Lower lobe of right lung (tissue), 2 donors: ENCODE measurements at regions not wholly inside any gene's neighbourhood (a gene's known extent, or its start where the extent isn't known, plus 50 kb on each side); places are given as distances from the start of the nearest gene placed in this dataset.

ENCODE experiments used
- ATAC-seq, 2 donors: fragments of 200-7000 bp; cut with Tn5 transposase; one replicate each; pipeline ENCODE4 v1.9.1; 2020 to 2022; ENCODE audit warnings: mild to moderate bottlenecking in 2 of 2, moderate library complexity in 2 of 2
- DNase-seq: peaks from one replicate; pipeline ENCODE4 v3.0.0-alpha.2; 2020
- H3K27ac ChIP-seq: fragments of 200-600 bp; one replicate; pipeline ENCODE4 v1.8.0; 2022
- H3K27me3 ChIP-seq: fragments of 200-600 bp; one replicate; pipeline ENCODE4 v1.8.0; 2022; ENCODE audit warnings: low read depth
- H3K36me3 ChIP-seq: fragments of 200-600 bp; one replicate; pipeline ENCODE4 v1.8.0; 2022; ENCODE audit warnings: mild to moderate bottlenecking
- H3K4me1 ChIP-seq: fragments of 200-600 bp; one replicate; pipeline ENCODE4 v1.8.0; 2022
- H3K4me3 ChIP-seq: fragments of 200-600 bp; one replicate; pipeline ENCODE4 v1.8.0; 2022; ENCODE audit warnings: mild to moderate bottlenecking
- H3K9me3 ChIP-seq: fragments of 200-600 bp; one replicate; pipeline ENCODE4 v1.8.0; 2022
- intact Hi-C: fragments of 100-400 bp; cut with DNase I; formaldehyde crosslinking; loops from one replicate; pipeline ENCODE4 v1.11.0; 2022
- TF ChIP-seq, protein P1 (sequence below): fragments of 200-600 bp; IDR thresholded peaks from one replicate; pipeline ENCODE4 v1.8.0; 2022; ENCODE audit warnings: antibody characterized with exemption, mild to moderate bottlenecking
- donor health status: DM: no; HTN: yes; CAD: no; lungs with severe emphysema.

DNA sequence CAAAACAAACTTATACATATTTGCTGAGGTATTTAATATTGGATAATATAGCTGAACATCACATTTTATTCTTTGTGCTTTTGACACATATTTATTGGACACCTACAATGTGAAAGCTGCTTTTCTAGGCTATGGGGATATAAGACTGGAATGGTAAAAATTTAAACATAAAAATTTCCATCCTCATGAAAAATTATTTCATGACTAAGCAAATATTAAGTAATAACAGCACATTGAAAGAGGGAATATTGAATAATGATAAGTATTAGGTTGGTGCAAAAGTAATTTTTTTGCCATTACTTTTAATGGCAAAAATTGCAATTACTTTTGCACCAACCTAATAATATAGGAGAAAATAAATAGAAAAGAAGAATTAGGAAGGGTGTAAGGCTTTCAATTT lies 972.5 kb upstream of the CDH8 start:
- intact Hi-C loops = no loop called here
- no peaks in the 10 kb centered on the region for H3K36me3 ChIP-seq
- no peaks in the 10 kb centered on the region for H3K4me1 ChIP-seq
- H3K9me3 ChIP-seq = no peaks in the 10 kb centered on the region
- H3K27ac ChIP-seq = no peak overlapping the region
- ATAC-seq = no peak
- TF ChIP-seq, protein P1, sequence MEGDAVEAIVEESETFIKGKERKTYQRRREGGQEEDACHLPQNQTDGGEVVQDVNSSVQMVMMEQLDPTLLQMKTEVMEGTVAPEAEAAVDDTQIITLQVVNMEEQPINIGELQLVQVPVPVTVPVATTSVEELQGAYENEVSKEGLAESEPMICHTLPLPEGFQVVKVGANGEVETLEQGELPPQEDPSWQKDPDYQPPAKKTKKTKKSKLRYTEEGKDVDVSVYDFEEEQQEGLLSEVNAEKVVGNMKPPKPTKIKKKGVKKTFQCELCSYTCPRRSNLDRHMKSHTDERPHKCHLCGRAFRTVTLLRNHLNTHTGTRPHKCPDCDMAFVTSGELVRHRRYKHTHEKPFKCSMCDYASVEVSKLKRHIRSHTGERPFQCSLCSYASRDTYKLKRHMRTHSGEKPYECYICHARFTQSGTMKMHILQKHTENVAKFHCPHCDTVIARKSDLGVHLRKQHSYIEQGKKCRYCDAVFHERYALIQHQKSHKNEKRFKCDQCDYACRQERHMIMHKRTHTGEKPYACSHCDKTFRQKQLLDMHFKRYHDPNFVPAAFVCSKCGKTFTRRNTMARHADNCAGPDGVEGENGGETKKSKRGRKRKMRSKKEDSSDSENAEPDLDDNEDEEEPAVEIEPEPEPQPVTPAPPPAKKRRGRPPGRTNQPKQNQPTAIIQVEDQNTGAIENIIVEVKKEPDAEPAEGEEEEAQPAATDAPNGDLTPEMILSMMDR = no peak
- H3K4me3 ChIP-seq = no peak overlapping the region
- H3K27me3 ChIP-seq = no peaks in the 10 kb centered on the region
- DNase-seq = no peak

DNA sequence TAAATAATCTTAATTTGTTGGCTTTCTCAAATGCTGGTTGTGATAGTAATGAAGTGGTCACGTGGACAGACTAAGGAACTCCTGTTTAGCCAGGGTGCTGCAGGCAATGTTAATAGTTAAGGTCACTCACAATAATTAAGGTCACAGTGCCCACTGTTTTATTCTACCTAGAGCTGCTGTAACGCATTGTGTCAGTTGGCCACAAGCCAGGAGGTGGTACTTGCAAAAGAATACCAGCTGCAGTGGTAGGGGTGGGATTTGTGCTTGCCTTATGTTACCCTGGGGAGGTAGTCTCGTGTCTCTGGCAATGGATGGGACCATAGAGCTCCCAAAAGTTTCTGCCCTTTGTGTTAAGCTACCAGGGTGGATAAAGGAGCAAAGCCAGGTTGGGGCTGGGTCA lies 969.1 kb upstream of the CDH8 start:
- Histone ChIP-seq H3K36me3 (no peaks in the 10 kb centered on the region), H3K9me3 (no peaks in the 10 kb centered on the region), H3K27me3 (no peaks in the 10 kb centered on the region), H3K27ac (no peak overlapping the region), H3K4me3 (no peak overlapping the region), H3K4me1 (no peaks in the 10 kb centered on the region)
- intact Hi-C loops = no loop called here
- ATAC-seq (no peak), DNase-seq (no peak)
- TF ChIP-seq, protein P1 = no peak

DNA sequence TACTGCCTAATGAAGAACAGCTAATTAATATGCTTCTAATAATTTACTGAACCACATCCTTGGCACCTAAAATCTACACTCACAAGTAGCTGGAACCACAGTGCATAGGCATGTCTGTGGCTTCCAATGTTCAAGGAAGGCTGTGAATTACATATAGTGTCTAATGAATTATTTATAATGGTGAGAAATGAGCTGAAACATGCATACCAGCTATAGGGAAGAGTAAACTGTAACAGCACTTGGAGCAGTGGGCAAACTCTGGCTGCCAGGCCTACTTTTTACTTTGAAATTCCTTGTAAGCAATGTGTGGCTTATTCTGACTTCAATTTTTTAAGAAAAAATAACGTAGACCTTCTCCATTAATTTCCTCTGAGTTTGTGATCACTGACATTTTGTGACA lies 953.2 kb upstream of the CDH8 start:
- H3K27ac ChIP-seq = no peak overlapping the region
- no peaks in the 10 kb centered on the region for H3K27me3 ChIP-seq
- H3K4me3 ChIP-seq = no peak overlapping the region
- ATAC-seq = no peak
- intact Hi-C loops = no loop called here
- no peaks in the 10 kb centered on the region for H3K9me3 ChIP-seq
- H3K4me1 ChIP-seq = no peaks in the 10 kb centered on the region
- no peaks in the 10 kb centered on the region for H3K36me3 ChIP-seq
- TF ChIP-seq, protein P1 = no peak
- no peak for DNase-seq

DNA sequence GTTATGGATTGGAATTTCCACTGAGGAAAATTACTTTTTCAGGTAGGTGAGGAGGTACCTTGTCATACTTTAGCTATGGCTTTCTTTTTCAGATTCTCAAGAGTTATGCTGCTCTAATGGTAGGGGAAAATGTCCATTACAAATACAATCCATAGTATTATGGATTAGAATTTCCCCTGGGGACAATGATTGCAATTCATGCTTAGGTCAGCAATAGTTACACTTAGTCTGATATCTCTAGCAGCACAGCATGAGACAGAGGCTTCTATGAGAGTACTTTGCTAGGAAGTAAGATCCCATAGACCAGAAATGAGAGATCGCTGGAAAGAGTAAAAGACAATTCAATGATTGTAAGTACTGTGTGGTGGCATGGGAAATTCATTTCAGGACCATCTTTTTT lies 949.5 kb upstream of the CDH8 start:
- Histone ChIP-seq H3K27ac (no peak overlapping the region), H3K4me1 (no peaks in the 10 kb centered on the region), H3K27me3 (no peaks in the 10 kb centered on the region), H3K36me3 (no peaks in the 10 kb centered on the region), H3K9me3 (no peaks in the 10 kb centered on the region), H3K4me3 (no peak overlapping the region)
- intact Hi-C loops = no loop called here
- TF ChIP-seq, protein P1 = no peak
- DNase-seq (no peak), ATAC-seq (no peak)

DNA sequence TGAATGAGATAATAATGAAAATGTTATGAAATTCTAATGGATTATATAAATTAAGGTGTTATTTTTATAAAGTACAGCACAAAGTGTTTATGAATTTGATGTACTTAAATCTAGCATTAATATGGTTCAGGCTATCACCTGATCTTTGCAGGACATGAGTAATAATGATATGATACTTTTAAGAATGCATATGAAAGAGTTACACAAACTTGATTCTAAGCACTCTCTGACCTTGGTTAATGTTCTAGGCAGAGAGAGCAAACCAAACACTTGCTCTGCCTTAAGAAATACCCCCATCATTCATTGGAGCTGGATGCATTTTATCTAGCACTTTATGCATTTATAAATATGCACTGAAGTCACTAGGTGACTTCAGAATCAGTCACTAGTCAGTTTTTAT lies 942.2 kb upstream of the CDH8 start:
- DNase-seq = no peak
- intact Hi-C loops = no loop called here

More for the DNA sequence above, 942.2 kb upstream of the CDH8 start:
- Histone ChIP-seq H3K4me3 (no peak overlapping the region), H3K9me3 (no peaks in the 10 kb centered on the region), H3K27me3 (no peaks in the 10 kb centered on the region), H3K4me1 (no peaks in the 10 kb centered on the region), H3K27ac (no peak overlapping the region), H3K36me3 (no peaks in the 10 kb centered on the region)
- no peak for ATAC-seq
- TF ChIP-seq, protein P1 = no peak
